ENCODE measurements at regions not wholly inside any gene's neighbourhood (a gene's known extent, or its start where the extent isn't known, plus 50 kb on each side); places are given as distances from the start of the nearest gene placed in this dataset.

GRCh38 chr20:48564982-48565539 is 262.7 kb downstream of the PREX1 start:
- no peak for TF ChIP-seq YY1 (IDR thresholded peaks at IDR 0.05; ENCODE audit: insufficient read depth, insufficient read length)
- no peak for TF ChIP-seq ZNF274 (IDR thresholded peaks at IDR 0.05; ENCODE audit: low read depth, low read length)
- no peak for TF ChIP-seq SUZ12 (IDR thresholded peaks at IDR 0.05; ENCODE audit: extremely low read depth, insufficient read depth, insufficient read length)
